GM18909 (cell line): ENCODE measurements at regions not wholly inside any gene's neighbourhood (a gene's known extent, or its start where the extent isn't known, plus 50 kb on each side); places are given as distances from the start of the nearest gene placed in this dataset.

ENCODE experiments used
- ATAC-seq: cut with Tn5 transposase; IDR thresholded peaks from one replicate; pipeline ENCODE4 v1.9.1; 2021; ENCODE audit warnings: mild to moderate bottlenecking; ENCODE audit not compliant: unreplicated experiment, poor library complexity

GRCh38 chr10:36712695-36713094 is 412.7 kb upstream of the ANKRD30A start:
- no peak for ATAC-seq

- no peak for ATAC-seq
Observed at GRCh38 chr10:36711361-36711760, 414.0 kb upstream of the ANKRD30A start.

- no peak for ATAC-seq
Observed at GRCh38 chr10:36704124-36704523, 421.3 kb upstream of the ANKRD30A start.

GRCh38 chr10:36703179-36703578 is 422.2 kb upstream of the ANKRD30A start:
- ATAC-seq, result no peak

GRCh38 chr10:36700123-36700522 is 425.3 kb upstream of the ANKRD30A start:
- no peak for ATAC-seq

- no peak for ATAC-seq
Observed at GRCh38 chr10:36692759-36693158, 432.6 kb upstream of the ANKRD30A start.

GRCh38 chr10:36688717-36689116 is 436.7 kb upstream of the ANKRD30A start:
- ATAC-seq, result no peak

GRCh38 chr10:36683421-36683820 is 442.0 kb upstream of the ANKRD30A start:
- ATAC-seq, result no peak

- ATAC-seq, result no peak
Observed at GRCh38 chr10:36681751-36682632, 443.4 kb upstream of the ANKRD30A start.

- no peak for ATAC-seq
Observed at GRCh38 chr10:36679554-36679953, 445.8 kb upstream of the ANKRD30A start.

- ATAC-seq, result no peak
Observed at GRCh38 chr10:36677431-36677768, 448.0 kb upstream of the ANKRD30A start.

- no peak for ATAC-seq
Observed at GRCh38 chr10:36676756-36677430, 448.5 kb upstream of the ANKRD30A start.

- no peak for ATAC-seq
Observed at GRCh38 chr10:36676321-36676720, 449.1 kb upstream of the ANKRD30A start.

GRCh38 chr10:36675458-36675880 is 449.9 kb upstream of the ANKRD30A start:
- ATAC-seq, result no peak

GRCh38 chr10:36671607-36672006 is 453.8 kb upstream of the ANKRD30A start:
- no peak for ATAC-seq

GRCh38 chr10:36670621-36671402 is 454.6 kb upstream of the ANKRD30A start:
- ATAC-seq, result no peak

GRCh38 chr10:36669615-36670352 is 455.6 kb upstream of the ANKRD30A start:
- no peak for ATAC-seq

GRCh38 chr10:36666451-36666850 is 458.9 kb upstream of the ANKRD30A start:
- ATAC-seq, result no peak

GRCh38 chr10:36662571-36662970 is 462.8 kb upstream of the ANKRD30A start:
- ATAC-seq, result no peak

GRCh38 chr10:36650274-36650673 is 475.1 kb upstream of the ANKRD30A start:
- no peak for ATAC-seq
